KOPT-K1 (cell line): ENCODE measurements at regions not wholly inside any gene's neighbourhood (a gene's known extent, or its start where the extent isn't known, plus 50 kb on each side); places are given as distances from the start of the nearest gene placed in this dataset.

ENCODE experiments used
- H3K27ac ChIP-seq: fragments of 200-600 bp; sonication (generic); 2 replicates; pipeline ENCODE4 v1.5.1; 2016; ENCODE audit warnings: antibody characterized with exemption, mild to moderate bottlenecking, low read depth, low read length; ENCODE audit not compliant: poor library complexity, severe bottlenecking
- H3K36me3 ChIP-seq: fragments of 200-600 bp; sonication (generic); 2 replicates; pipeline ENCODE4 v1.5.1; 2017; ENCODE audit warnings: antibody characterized with exemption, mild to moderate bottlenecking, low read length, moderate library complexity; ENCODE audit not compliant: insufficient read depth
- H3K9me3 ChIP-seq: fragments of 200-600 bp; sonication (generic); 2 replicates; pipeline ENCODE4 v1.5.1; 2017; ENCODE audit warnings: antibody characterized with exemption, low read length, mild to moderate bottlenecking; ENCODE audit not compliant: insufficient read depth, poor library complexity, severe bottlenecking

DNA sequence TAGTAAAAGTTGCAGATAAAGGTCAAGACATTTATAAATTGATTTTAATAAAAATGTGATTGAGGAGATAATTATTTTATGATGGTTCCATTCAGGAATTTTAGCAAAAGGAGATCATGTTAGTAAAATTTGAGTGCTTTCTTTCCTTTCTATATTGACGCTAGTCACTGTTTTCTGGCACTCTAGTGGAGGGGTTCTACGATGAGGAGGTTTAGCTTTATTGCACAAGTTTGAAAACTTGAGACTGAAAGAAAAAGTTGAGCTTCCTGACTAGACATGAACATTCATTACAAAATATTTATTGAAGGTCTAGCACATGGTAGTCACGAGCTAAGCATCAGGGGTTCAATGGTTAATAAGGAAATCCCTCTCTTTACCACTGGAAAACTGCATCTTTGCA lies 336.1 kb downstream of the SNAPC1 start:
- no peak overlapping the region for H3K27ac ChIP-seq
- peaks cover 8% of the 10 kb centered on the region for H3K9me3 ChIP-seq
- H3K36me3 ChIP-seq = no peaks in the 10 kb centered on the region

DNA sequence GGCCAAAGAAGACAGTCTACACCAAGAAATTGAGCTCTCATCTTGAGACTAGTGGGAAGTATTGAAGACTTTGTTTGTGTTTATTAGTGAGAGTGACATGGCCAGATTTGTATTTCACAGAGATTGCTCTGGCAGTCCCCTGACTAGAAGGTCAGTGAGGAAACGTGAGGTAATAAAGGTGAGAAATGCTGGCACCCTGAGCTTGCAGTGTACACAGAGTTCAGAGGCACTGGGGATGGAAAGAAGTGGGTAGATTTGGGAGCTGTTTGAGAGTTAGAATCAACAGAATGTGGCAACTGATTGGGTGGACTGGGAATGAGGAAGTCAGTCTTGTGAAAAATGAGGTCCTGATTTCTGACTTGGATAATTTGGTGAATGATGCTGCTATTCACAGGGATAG lies 336.9 kb downstream of the SNAPC1 start:
- H3K27ac ChIP-seq = no peak overlapping the region
- peaks cover 8% of the 10 kb centered on the region for H3K9me3 ChIP-seq
- no peaks in the 10 kb centered on the region for H3K36me3 ChIP-seq

DNA sequence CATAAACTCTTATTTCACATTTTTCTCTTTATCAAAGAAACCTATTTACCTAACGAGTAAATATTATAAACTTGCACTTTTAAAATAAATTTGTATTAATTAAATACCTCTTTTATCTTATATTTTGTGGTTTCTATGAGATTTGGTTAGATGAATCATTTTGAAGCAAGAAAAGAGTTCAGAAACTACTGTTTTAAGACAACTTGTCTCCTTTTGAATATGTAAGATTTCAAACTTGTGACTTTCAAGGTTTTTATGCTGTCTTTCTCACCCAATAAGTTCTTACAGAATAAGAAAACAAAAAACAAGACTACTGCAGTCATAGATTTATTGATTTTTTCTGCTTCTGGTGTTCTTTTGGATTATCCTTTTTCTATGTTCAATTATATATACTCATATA lies 339.0 kb downstream of the SNAPC1 start:
- Histone ChIP-seq H3K36me3 (no peaks in the 10 kb centered on the region), H3K9me3 (no peaks in the 10 kb centered on the region), H3K27ac (no peak overlapping the region)

DNA sequence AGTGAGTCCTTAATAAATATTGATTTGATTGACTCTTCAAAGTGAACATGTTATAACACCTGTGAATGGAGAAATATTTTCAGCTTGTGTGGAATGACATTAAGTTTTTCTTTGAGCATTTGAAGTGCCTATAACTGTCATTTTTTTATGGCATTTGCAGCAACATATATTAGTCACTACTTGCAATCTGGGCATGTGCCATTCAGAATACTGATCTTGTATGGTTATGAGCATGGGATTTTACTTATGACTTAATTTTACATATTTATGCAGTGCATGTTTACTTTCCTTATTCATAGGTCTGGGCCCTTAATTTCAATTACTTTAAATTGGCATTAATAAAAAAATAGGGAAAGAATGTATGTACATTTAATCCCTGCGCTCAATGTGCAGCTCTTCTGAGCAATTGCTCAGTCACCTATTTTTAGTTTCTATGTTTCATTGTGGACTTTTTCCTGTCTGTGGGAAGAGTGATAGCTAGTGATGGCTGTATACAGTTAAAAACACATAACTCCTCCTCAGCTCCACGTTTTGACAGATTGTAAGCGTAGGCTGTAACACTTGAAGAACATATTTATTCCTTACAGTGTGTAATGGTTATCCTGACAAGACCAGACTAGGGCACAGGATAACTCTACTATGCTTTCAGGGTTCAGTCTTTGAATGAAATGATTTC lies 339.6 kb downstream of the SNAPC1 start:
- H3K27ac ChIP-seq = no peak overlapping the region
- H3K36me3 ChIP-seq = no peaks in the 10 kb centered on the region
- no peaks in the 10 kb centered on the region for H3K9me3 ChIP-seq

DNA sequence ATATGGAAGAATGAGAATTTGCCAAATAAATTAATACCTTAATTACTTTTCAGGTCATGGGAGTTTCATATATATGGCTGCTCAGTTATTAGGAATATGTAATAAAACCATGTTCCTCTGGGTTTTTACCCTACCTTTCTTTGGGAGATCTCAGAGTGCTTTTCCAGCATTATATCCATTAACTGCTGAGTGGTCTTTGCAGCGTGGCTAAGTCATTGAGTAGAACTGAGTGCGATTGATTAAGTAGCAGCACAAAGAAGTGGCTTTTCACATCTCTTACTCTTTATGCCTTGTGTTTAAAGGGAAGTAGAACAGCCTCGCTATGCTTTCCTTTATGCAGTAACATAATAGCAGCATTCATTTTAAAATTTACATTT lies 340.1 kb downstream of the SNAPC1 start:
- Histone ChIP-seq H3K27ac (no peak overlapping the region), H3K9me3 (no peaks in the 10 kb centered on the region), H3K36me3 (no peaks in the 10 kb centered on the region)

DNA sequence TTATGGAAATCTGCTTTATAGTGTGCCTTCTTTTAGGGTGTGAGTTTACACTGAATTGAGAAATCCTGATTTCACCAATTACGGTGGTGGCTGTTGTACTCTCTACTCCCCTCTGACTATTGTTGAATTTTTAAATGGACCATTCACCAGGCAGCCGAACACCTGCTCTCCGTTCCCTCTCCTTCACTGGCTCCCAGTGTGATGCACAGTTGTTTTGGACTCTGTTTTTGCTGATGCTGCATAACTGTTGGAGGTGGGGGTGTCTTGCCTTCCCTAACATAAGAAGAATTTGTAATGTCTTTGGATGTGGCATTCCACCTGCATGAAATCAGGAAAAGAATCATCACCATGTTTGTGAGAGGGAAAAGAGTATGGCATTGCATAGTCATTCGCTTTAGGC lies 341.2 kb downstream of the SNAPC1 start:
- Histone ChIP-seq H3K36me3 (no peaks in the 10 kb centered on the region), H3K27ac (no peak overlapping the region), H3K9me3 (no peaks in the 10 kb centered on the region)

DNA sequence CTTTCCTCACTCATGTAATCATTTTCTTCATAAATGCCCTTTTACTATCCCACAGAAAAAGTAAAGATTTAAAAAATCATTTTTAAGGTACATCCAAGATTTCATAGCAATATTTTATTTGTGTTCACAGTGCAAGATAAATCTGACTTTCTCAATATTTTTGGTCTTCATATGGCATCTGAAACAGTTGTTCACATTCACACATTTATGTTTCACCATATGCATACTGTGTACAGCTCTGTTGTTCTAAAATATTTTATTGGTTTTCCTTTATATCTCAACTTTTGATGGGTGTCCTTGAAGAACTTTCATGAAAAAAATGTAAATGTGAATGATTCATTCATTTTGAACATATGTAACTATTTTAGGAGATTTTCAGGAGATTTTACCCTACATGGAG lies 348.7 kb downstream of the SNAPC1 start:
- Histone ChIP-seq H3K9me3 (no peaks in the 10 kb centered on the region), H3K36me3 (no peaks in the 10 kb centered on the region), H3K27ac (no peak overlapping the region)

DNA sequence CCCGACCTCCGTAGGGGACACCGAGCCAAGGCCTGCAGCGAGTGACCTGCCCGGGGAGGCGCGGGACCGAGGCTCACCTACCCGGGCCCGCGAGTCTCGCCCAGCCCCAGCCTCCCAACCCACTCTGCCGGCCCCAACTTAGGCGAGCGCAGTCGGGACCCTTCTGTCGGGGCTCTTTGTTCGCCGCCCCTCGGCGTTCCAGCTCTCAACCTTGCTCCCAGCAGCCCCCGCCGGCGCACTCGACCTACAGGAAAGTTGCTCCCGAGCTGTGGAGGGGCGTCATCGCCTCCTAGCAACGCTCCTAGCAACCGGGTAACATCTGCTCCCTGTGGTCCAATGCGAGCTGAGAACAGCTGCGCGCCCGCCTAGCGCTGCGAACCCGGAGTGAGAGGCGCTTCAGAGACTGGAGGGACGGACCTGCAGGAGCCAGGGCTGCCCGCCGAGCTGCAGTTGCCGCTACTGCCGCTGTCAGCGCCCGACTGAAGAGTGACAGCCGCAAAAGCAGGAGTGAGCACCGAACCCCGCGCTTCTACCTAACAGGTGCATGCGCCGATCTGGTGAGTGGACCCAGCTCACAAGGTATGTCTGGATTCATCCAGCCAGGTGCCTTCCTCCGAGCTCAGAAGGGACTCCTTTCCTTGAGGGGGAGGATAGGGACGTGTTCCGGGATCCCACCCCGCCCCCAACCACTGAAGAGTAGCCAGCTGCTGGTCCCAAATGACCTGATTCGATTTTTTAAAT lies 355.0 kb downstream of the SNAPC1 start:
- no peaks in the 10 kb centered on the region for H3K9me3 ChIP-seq
- H3K27ac ChIP-seq = no peak overlapping the region
- H3K36me3 ChIP-seq = no peaks in the 10 kb centered on the region

DNA sequence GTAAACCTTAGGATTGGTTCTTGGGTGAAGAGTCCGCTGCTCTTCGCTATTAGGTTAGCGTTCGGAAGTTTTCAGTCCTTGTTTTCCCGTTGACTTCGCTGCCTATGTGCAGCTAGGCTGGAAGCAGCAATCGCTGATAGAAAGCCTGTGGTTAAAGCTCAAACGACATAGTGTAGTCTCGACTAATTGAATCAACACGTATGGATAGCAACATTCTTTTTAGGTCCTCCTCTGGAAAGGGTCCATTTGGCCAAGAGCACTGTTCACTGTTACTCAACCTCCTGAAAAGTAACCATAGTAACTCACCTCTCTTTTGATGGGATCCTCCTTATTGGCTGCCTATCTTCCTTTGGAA lies 355.5 kb downstream of the SNAPC1 start:
- no peaks in the 10 kb centered on the region for H3K9me3 ChIP-seq
- H3K27ac ChIP-seq = no peak overlapping the region
- no peaks in the 10 kb centered on the region for H3K36me3 ChIP-seq

DNA sequence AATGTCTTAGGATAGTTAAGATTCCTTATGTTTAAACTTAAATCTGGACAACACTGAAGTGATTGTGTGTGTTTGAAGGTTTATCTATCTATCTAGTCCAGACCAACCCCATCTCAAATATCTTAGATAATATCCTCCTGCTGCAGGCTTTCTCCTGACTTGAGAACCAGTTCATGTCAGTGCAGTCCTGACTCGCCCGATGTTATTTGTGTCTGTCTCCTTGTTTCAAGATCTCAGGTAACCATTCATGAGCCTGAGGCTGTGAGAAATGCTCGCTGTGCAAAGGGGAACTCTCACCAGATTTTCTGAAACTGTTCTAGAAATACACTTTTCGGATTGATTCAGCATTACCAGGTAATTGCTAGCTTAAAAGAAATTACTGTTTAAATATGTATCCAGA lies 356.2 kb downstream of the SNAPC1 start:
- Histone ChIP-seq H3K27ac (no peak overlapping the region), H3K36me3 (no peaks in the 10 kb centered on the region)

DNA sequence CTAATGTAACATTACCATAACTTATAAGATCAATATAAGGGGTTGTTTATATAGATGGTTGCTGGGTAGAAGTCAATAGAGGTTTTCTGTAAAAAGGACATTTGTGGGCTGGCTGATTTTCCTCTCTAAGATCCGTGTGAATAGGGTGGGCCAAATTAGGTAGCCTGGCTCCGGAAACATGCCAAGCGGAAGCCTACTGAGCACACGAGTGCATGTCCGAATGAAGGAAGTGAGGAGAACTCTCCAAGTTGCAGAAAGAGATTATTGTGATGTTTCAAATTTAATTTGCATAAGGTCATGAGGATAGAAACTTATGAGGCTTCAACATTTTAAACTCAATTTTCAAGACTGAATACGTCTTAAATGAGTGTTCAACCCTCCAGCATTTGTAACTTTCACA lies 356.7 kb downstream of the SNAPC1 start:
- Histone ChIP-seq H3K36me3 (no peaks in the 10 kb centered on the region), H3K9me3 (no peaks in the 10 kb centered on the region), H3K27ac (no peak overlapping the region)

More for the DNA sequence above, 356.2 kb downstream of the SNAPC1 start:
- no peaks in the 10 kb centered on the region for H3K9me3 ChIP-seq

DNA sequence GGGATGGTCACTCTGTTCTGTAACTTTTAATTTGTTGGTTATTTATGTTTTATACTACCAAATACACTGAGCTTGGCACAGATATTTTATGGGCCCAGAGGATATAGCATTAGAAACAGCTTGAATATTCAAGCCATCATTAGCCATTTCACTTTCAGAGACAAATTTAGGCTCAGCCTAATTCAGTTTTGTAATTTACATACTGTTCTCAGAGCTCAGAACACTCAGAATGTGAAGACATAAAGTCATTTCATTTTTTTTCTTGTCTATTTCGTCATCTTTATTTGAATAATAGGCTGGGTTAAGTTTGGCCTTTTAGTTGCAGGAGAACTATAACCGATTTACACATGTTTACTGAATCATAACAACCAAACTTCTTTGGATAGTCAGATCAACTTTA lies 361.7 kb downstream of the SNAPC1 start:
- H3K36me3 ChIP-seq = no peaks in the 10 kb centered on the region
- H3K27ac ChIP-seq = no peak overlapping the region
- no peaks in the 10 kb centered on the region for H3K9me3 ChIP-seq

DNA sequence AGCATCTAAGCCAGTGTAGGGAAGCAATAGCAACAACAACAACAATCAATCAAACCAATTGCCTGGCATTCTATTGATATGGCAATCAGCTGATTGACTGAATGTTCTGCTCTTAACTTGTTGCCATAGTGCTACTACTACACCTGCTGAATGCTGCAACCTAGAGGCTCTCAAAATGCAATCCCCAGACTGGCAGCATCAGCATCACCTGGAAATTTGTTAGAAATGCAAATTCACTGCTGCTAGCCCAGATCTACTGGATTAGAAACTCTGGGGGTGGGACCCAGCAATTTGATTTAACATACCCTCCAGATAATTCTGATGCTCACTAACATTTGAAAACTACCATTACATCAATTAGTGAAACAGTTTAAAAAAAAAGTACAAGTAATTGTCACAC lies 363.6 kb downstream of the SNAPC1 start:
- Histone ChIP-seq H3K9me3 (no peaks in the 10 kb centered on the region), H3K36me3 (no peaks in the 10 kb centered on the region), H3K27ac (no peak overlapping the region)

DNA sequence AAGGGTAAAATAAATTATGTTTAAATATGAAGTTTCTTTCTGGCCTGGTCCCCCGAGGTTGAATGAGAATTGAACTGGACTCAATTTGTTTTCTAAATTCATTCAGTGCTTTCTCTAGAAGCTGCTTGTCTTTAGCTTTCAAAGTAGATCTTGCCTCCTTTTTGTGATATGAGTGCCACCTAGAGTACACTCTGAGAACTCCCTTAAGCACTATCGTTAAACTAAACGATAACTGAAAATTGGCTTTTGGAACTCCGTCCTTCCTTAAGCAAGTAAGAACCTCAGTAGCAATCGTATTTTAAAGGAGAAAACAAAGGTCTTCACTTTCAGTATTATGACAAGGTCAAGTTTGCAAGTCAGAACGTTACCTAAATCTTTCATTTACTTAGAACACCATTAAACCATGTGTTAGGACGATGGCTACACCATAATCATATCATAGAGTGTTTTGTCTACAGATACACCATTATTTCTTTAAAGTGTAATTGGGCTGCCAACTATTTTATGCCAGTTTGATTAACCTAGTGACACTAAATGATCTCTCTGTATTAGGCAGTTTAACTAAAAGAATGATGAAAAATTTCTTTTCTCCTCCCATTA lies 364.8 kb downstream of the SNAPC1 start:
- H3K9me3 ChIP-seq = no peaks in the 10 kb centered on the region
- no peak overlapping the region for H3K27ac ChIP-seq
- no peaks in the 10 kb centered on the region for H3K36me3 ChIP-seq

DNA sequence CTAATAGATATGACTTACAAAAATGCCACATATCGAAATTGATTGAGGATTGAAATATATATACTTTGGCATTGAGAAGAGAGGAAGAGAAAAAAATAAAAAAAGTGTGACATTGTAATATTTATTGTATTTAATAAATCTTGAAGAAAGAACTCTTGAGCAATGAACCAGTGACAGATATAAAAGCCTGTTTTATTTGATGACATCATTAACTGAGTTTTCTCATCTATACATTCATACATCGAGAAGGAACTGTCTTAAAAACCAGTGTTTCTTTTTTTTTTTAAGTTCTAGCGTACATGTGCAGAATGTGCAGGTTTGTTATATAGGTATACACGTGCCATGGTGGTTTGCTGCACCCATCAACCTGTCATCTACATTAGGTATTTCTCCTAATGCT lies 368.2 kb downstream of the SNAPC1 start:
- Histone ChIP-seq H3K9me3 (no peaks in the 10 kb centered on the region), H3K36me3 (no peaks in the 10 kb centered on the region), H3K27ac (no peak overlapping the region)
